H1 (cell line): ENCODE measurements at regions not wholly inside any gene's neighbourhood (a gene's known extent, or its start where the extent isn't known, plus 50 kb on each side); places are given as distances from the start of the nearest gene placed in this dataset.

Experiments
- CTCF ChIA-PET: fragments of 300-600 bp; sonication (Branson Sonifier 250); formaldehyde crosslinking; loops from one replicate; lab custom pipeline; 2021; ENCODE audit not compliant: partially characterized antibody; lab: Charles Lee
- POLR2A ChIA-PET: fragments of 300-600 bp; sonication (Branson Sonifier 250); formaldehyde crosslinking; loops from one replicate; lab custom pipeline; 2021; ENCODE audit warnings: inconsistent platforms; ENCODE audit not compliant: partially characterized antibody; lab: Charles Lee
- DNase-seq, 2 experiments: peaks; one replicate each; pipeline versions ENCODE4 v3.0.0 to v3.0.0-alpha.2; 2010 to 2022; ENCODE audit warnings: low spot score in 2 of 2, low read depth in 1 of 2, mixed read lengths in 1 of 2
- FAIRE-seq: peaks from 2 replicates; lab custom pipeline; 2011; peaks lifted over from hg19 to GRCh38; lab: Jason Lieb, UNC
- H2AFZ ChIP-seq: 2 replicates; pipeline ENCODE4 v1.8.1; 2012; ENCODE audit warnings: low read length, inconsistent platforms
- H2AK5ac ChIP-seq: 2 replicates; pipeline ENCODE4 v1.6.1; 2013; ENCODE audit warnings: low read depth, low read length
- H2BK120ac ChIP-seq: replicated peaks from 2 replicates; pipeline ENCODE3; 2013; ENCODE audit warnings: low read depth, low read length, inconsistent platforms
- H2BK12ac ChIP-seq: 2 replicates; pipeline ENCODE4 v1.6.1; 2013; ENCODE audit warnings: low read depth, low read length
- H2BK15ac ChIP-seq: 2 replicates; pipeline ENCODE4 v1.6.1; 2013; ENCODE audit warnings: low read length
- H2BK20ac ChIP-seq: 2 replicates; pipeline ENCODE4 v1.6.1; 2013; ENCODE audit warnings: low read length
- H2BK5ac ChIP-seq: 2 replicates; pipeline ENCODE4 v1.6.1; 2013; ENCODE audit warnings: low read depth, low read length
- H3K14ac ChIP-seq: 2 replicates; pipeline ENCODE4 v1.6.1; 2013; ENCODE audit warnings: inconsistent platforms; ENCODE audit not compliant: insufficient read length
- H3K18ac ChIP-seq: 2 replicates; pipeline ENCODE4 v1.6.1; 2013; ENCODE audit warnings: low read length; ENCODE audit errors: extremely low read depth
- H3K23ac ChIP-seq: 2 replicates; pipeline ENCODE4 v1.6.1; 2013; ENCODE audit warnings: inconsistent platforms; ENCODE audit not compliant: insufficient read length
- H3K23me2 ChIP-seq: 2 replicates; pipeline ENCODE4 v1.6.1; 2013; ENCODE audit warnings: low read depth, low read length
- H3K27ac ChIP-seq: 2 replicates; pipeline ENCODE4 v1.6.1; 2011; ENCODE audit warnings: low read depth, low read length, inconsistent platforms
- H3K27me3 ChIP-seq, 4 experiments: replicated peaks in 1 of 4; 1 replicate in 1 of 4; 2 replicates in 3 of 4; pipeline versions ENCODE4 v1.6.1 to v1.8.1; 2011 to 2013; ENCODE audit warnings: low read length in 3 of 4, mild to moderate bottlenecking in 3 of 4, inconsistent platforms in 2 of 4, mixed read lengths in 2 of 4, moderate library complexity in 1 of 4; ENCODE audit not compliant: control insufficient read depth in 3 of 4, insufficient read depth in 3 of 4; ENCODE audit errors: extremely low read depth in 1 of 4
- H3K36me3 ChIP-seq, 4 experiments: 2 replicates each; pipeline versions ENCODE4 v1.6.1 to v1.8.1; 2011 to 2013; ENCODE audit warnings: mild to moderate bottlenecking in 4 of 4, low read length in 3 of 4, moderate library complexity in 2 of 4, control low read depth in 1 of 4, inconsistent platforms in 1 of 4; ENCODE audit not compliant: insufficient read depth in 4 of 4, control insufficient read depth in 2 of 4
- H3K4ac ChIP-seq: replicated peaks from 2 replicates; pipeline ENCODE3; 2013; ENCODE audit warnings: low read length, low read depth, mixed read lengths, inconsistent platforms; ENCODE audit not compliant: insufficient read length
- H3K4me1 ChIP-seq, 4 experiments: replicated peaks in 1 of 4; 1 replicate in 1 of 4; 2 replicates in 3 of 4; pipeline versions ENCODE4 v1.6.1 to v1.8.1; 2011 to 2013; ENCODE audit warnings: low read length in 3 of 4, inconsistent platforms in 2 of 4, mixed read lengths in 1 of 4; ENCODE audit not compliant: insufficient read depth in 4 of 4, control insufficient read depth in 3 of 4
- H3K4me2 ChIP-seq, 2 experiments: 2 replicates each; pipeline versions ENCODE4 v1.6.1 to v1.8.1; 2011 to 2013; ENCODE audit warnings: low read depth in 2 of 2, low read length in 2 of 2, control low read depth in 1 of 2, inconsistent platforms in 1 of 2, mild to moderate bottlenecking in 1 of 2; ENCODE audit not compliant: insufficient read depth in 1 of 2
- H3K4me3 ChIP-seq, 4 experiments: fragments of 200-600, 300-600 bp in 1 of 4; sonication (generic), shearing (Covaris generic), sonication (Bioruptor Twin) in 1 of 4; 2 replicates each; pipeline versions ENCODE4 v1.5.1 to v1.8.1; 2011 to 2016; ENCODE audit warnings: low read length in 4 of 4, low read depth in 3 of 4, control low read depth in 2 of 4, inconsistent platforms in 2 of 4, mild to moderate bottlenecking in 2 of 4, mixed read lengths in 1 of 4, moderate library complexity in 1 of 4; ENCODE audit not compliant: insufficient read depth in 2 of 4; ENCODE audit errors: extremely low read depth in 1 of 4
- H3K56ac ChIP-seq: replicated peaks from 2 replicates; pipeline ENCODE3; 2013; ENCODE audit warnings: low read depth, mild to moderate bottlenecking, mixed read lengths, low read length, inconsistent platforms; ENCODE audit not compliant: insufficient read length
- H3K79me1 ChIP-seq: 2 replicates; pipeline ENCODE4 v1.6.1; 2013; ENCODE audit warnings: low read depth, low read length, control low read depth
- H3K79me2 ChIP-seq, 2 experiments: 2 replicates each; pipeline versions ENCODE4 v1.6.1 to v1.8.1; 2012 to 2013; ENCODE audit warnings: low read length in 2 of 2, mild to moderate bottlenecking in 2 of 2, inconsistent platforms in 1 of 2; ENCODE audit not compliant: insufficient read depth in 2 of 2, control insufficient read depth in 1 of 2
- H3K9ac ChIP-seq, 4 experiments: replicated peaks in 1 of 4; 1 replicate in 1 of 4; 2 replicates in 3 of 4; pipeline versions ENCODE4 v1.6.1 to v1.8.1; 2011 to 2013; ENCODE audit warnings: low read depth in 3 of 4, low read length in 3 of 4, control low read depth in 2 of 4, mild to moderate bottlenecking in 2 of 4, moderate library complexity in 2 of 4, inconsistent platforms in 1 of 4; ENCODE audit errors: extremely low read depth in 1 of 4
- H3K9me3 ChIP-seq, 2 experiments: 2 replicates each; pipeline versions ENCODE4 v1.6.1 to v1.8.1; 2012 to 2013; ENCODE audit warnings: mild to moderate bottlenecking in 2 of 2, moderate library complexity in 2 of 2, control low read depth in 1 of 2, inconsistent platforms in 1 of 2, low read depth in 1 of 2, low read length in 1 of 2, mixed read lengths in 1 of 2; ENCODE audit not compliant: insufficient read depth in 2 of 2
- H4K20me1 ChIP-seq, 2 experiments: replicated peaks in 1 of 2; 2 replicates each; pipeline versions ENCODE3 to v1.8.1; 2011 to 2013; ENCODE audit warnings: inconsistent platforms in 2 of 2, low read length in 2 of 2, mild to moderate bottlenecking in 1 of 2; ENCODE audit not compliant: insufficient read depth in 2 of 2, control insufficient read depth in 1 of 2
- H4K5ac ChIP-seq: 2 replicates; pipeline ENCODE4 v1.6.1; 2013; ENCODE audit warnings: low read length, low read depth, mixed read lengths, inconsistent platforms; ENCODE audit not compliant: insufficient read length
- H4K8ac ChIP-seq: 2 replicates; pipeline ENCODE4 v1.8.0; 2013; ENCODE audit warnings: mild to moderate bottlenecking, moderate library complexity, low read length, inconsistent platforms; ENCODE audit not compliant: insufficient read depth; ENCODE audit errors: extremely low read depth
- H4K91ac ChIP-seq: replicated peaks from 2 replicates; pipeline ENCODE3; 2013; ENCODE audit warnings: low read length, mixed read lengths, inconsistent platforms; ENCODE audit not compliant: insufficient read length
- BRCA1 ChIP-seq: IDR thresholded peaks from 2 replicates; pipeline ENCODE4 v1.6.1; 2012; ENCODE audit warnings: low read depth, low read length, improper control_type of control experiment
- EZH2 ChIP-seq: fragments of 200-600 bp; sonication (generic); IDR thresholded peaks from 2 replicates; pipeline ENCODE4 v1.7.1; 2012; ENCODE audit warnings: low read depth, mild to moderate bottlenecking, moderate library complexity, low read length, inconsistent platforms; ENCODE audit not compliant: severe bottlenecking
- FOSL1 ChIP-seq: IDR thresholded peaks from 2 replicates; pipeline ENCODE4 v1.6.1; 2011; ENCODE audit warnings: mild to moderate bottlenecking, low read depth, low read length, moderate library complexity; ENCODE audit not compliant: insufficient read depth
- GTF2F1 ChIP-seq: IDR thresholded peaks from 2 replicates; pipeline ENCODE4 v1.6.1; 2012; ENCODE audit warnings: low read depth, low read length, improper control_type of control experiment, borderline replicate concordance
- KDM4A ChIP-seq: IDR thresholded peaks from one replicate; pipeline ENCODE4 v1.7.1; 2012; ENCODE audit warnings: low read depth, mild to moderate bottlenecking, moderate library complexity, low read length, inconsistent platforms; ENCODE audit not compliant: severe bottlenecking
- NRF1 ChIP-seq: IDR thresholded peaks from 2 replicates; pipeline ENCODE4 v1.6.1; 2011; ENCODE audit warnings: mild to moderate bottlenecking, low read depth, low read length, improper control_type of control experiment
- RXRA ChIP-seq: IDR thresholded peaks from 2 replicates; pipeline ENCODE4 v1.6.1; 2011; ENCODE audit warnings: low read depth, mild to moderate bottlenecking, low read length, moderate library complexity; ENCODE audit not compliant: insufficient read depth
- WGBS, 2 experiments: shearing (Covaris generic) in 1 of 2; methylation state at CpG; one replicate each; pipeline versions ENCODE4 v1.1.6 to v1.1.7; 2013 to 2015; ENCODE audit warnings: low lambda C conversion rate in 2 of 2, mixed read lengths in 2 of 2, inconsistent platforms in 1 of 2, low coverage in 1 of 2, missing lambda C conversion rate in 1 of 2; ENCODE audit not compliant: insufficient replicate concordance in 2 of 2, insufficient coverage in 1 of 2, insufficient read length in 1 of 2; ENCODE audit errors: extremely low coverage in 1 of 2, missing lambda C conversion rate in 1 of 2; 5-methylcytosine and 5-hydroxymethylcytosine counted together

GRCh38 chr10:121079226-121079625 is 228.1 kb downstream of the WDR11 start:
- WGBS, 2 experiments, result 88% methylated on average over 6 of the region's 6 CpGs; no CpG with 5 or more reads in 1 of the 2 experiments
- H4K91ac ChIP-seq, result no peak overlapping the region
- no peaks in the 10 kb centered on the region for H3K79me2 ChIP-seq
- H2BK12ac ChIP-seq, result no peak overlapping the region
- H2AK5ac ChIP-seq, result no peak overlapping the region
- H3K4me3 ChIP-seq, result no peak overlapping the region
- no peaks in the 10 kb centered on the region; a peak in 1 of 7 replicates for H3K27me3 ChIP-seq
- no peak overlapping the region for H3K4ac ChIP-seq
- H2BK120ac ChIP-seq, result no peak overlapping the region
- H3K9me3 ChIP-seq, result no peaks in the 10 kb centered on the region
- no peak overlapping the region for H3K9ac ChIP-seq
- no peak overlapping the region for H3K18ac ChIP-seq
- TF ChIP-seq FOSL1 (no peak), NRF1 (no peak), RXRA (no peak), BRCA1 (no peak), KDM4A (no peak), GTF2F1 (no peak), EZH2 (no peak)
- H4K20me1 ChIP-seq, result no peaks in the 10 kb centered on the region
- H3K14ac ChIP-seq, result no peak overlapping the region
- H3K23me2 ChIP-seq, result no peaks in the 10 kb centered on the region
- H2BK5ac ChIP-seq, result no peak overlapping the region; the same call in 1 of the 2 replicates
- H3K23ac ChIP-seq, result no peak overlapping the region
- FAIRE-seq (no peak), DNase-seq (no peak)
- H4K8ac ChIP-seq, result no peak overlapping the region
- H3K4me1 ChIP-seq, result peaks cover 0 to 7% (median 0%) of the 10 kb centered on the region in 4 experiments; a peak in 1 of 7 replicates
- no peak overlapping the region for H2BK15ac ChIP-seq
- H3K4me2 ChIP-seq, result no peak overlapping the region
- ChIA-PET CTCF (interaction anchor here (1.0 to 1.4 kb wide), 3 partner anchors 9 to 131 kb away, joined by 4 to 5 read pairs (median 4); no protein-coding TSS in a partner anchor), POLR2A (no interaction called here)
- H3K56ac ChIP-seq, result no peak overlapping the region
- no peaks in the 10 kb centered on the region for H3K79me1 ChIP-seq
- H3K36me3 ChIP-seq, result no peaks in the 10 kb centered on the region
- no peak overlapping the region for H4K5ac ChIP-seq
- H2AFZ ChIP-seq, result no peak overlapping the region
- no peak overlapping the region for H2BK20ac ChIP-seq
- H3K27ac ChIP-seq, result no peak overlapping the region
